ENCODE measurements at regions not wholly inside any gene's neighbourhood (a gene's known extent, or its start where the extent isn't known, plus 50 kb on each side); places are given as distances from the start of the nearest gene placed in this dataset.

DNA sequence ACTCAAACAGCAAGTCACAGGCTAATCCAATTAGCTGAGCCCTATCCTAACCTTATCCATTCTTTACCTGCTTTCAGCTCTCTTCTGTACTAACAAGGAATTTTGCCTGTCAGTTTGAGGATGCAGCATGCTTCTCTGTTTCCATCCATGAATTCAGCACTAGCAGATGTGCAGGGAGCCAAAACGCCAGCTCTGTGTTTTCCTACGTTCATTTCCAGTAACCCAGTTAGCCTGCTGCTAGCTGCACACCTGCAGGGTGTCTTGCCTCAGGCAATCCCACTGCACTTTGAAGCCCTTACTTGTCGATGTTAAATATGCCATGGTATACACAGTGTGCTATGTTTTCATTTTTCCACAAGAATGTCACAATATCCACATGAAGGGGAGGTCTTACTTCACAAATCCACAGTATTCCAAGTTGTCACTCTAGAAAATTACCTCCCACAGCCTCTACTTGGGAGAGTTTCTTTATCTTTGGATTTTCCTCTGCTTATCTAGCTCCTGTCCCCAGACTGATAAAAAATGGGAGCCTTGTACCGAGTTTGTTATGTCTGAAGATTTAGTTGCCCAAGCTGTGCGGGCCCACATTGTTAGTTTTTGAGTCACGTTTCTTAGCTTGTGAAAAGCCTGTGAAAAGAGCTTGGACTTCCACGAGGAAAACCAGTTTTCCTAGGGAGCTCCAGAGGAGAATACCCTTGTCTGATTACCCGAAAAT, 127.6 kb upstream of the HHIP start:
- TF ChIP-seq POLR2AphosphoS5 (IDR thresholded peaks at IDR 0.05; ENCODE audit: low read depth, low read length), result no peak
- no peak for TF ChIP-seq POLR2A (IDR thresholded peaks at IDR 0.05; ENCODE audit: low read depth, low read length)
